Trophoblast cell (in vitro differentiated cells and primary cell): ENCODE measurements at regions not wholly inside any gene's neighbourhood (a gene's known extent, or its start where the extent isn't known, plus 50 kb on each side); places are given as distances from the start of the nearest gene placed in this dataset.

Experiments used
- DNase-seq, 2 donors: peaks; one replicate each; pipeline ENCODE4 v3.0.0-alpha.2; 2016
- H2AFZ ChIP-seq: 2 replicates; pipeline ENCODE4 v1.6.1; 2013; ENCODE audit warnings: low read length, moderate library complexity, mild to moderate bottlenecking; ENCODE audit not compliant: insufficient read depth, poor library complexity
- H2AK5ac ChIP-seq: 2 replicates; pipeline ENCODE4 v1.6.1; 2013; ENCODE audit warnings: mild to moderate bottlenecking, low read length
- H2BK120ac ChIP-seq: 2 replicates; pipeline ENCODE4 v1.6.1; 2013; ENCODE audit warnings: low read length, mild to moderate bottlenecking, moderate library complexity; ENCODE audit not compliant: insufficient read depth, poor library complexity
- H2BK12ac ChIP-seq: 2 replicates; pipeline ENCODE4 v1.6.1; 2013; ENCODE audit warnings: mild to moderate bottlenecking, low read length, moderate library complexity
- H2BK5ac ChIP-seq: 2 replicates; pipeline ENCODE4 v1.6.1; 2013; ENCODE audit warnings: low read length, low read depth, moderate library complexity, mild to moderate bottlenecking; ENCODE audit not compliant: poor library complexity
- H3K14ac ChIP-seq: 2 replicates; pipeline ENCODE4 v1.6.1; 2013; ENCODE audit warnings: mild to moderate bottlenecking, low read length
- H3K18ac ChIP-seq: 2 replicates; pipeline ENCODE4 v1.6.1; 2013; ENCODE audit warnings: mild to moderate bottlenecking, low read length
- H3K23ac ChIP-seq: 2 replicates; pipeline ENCODE4 v1.6.1; 2013; ENCODE audit warnings: low read length
- H3K27ac ChIP-seq: 2 replicates; pipeline ENCODE4 v1.5.1; 2013; ENCODE audit warnings: low read depth, mild to moderate bottlenecking, inconsistent platforms, low read length, moderate library complexity
- H3K27me3 ChIP-seq: 2 replicates; pipeline ENCODE4 v1.6.1; 2013; ENCODE audit warnings: inconsistent platforms, mild to moderate bottlenecking, low read length, moderate library complexity; ENCODE audit not compliant: insufficient read depth
- H3K36me3 ChIP-seq, 2 experiments: 1 replicate in 1 of 2; 2 replicates in 1 of 2; pipeline ENCODE4 v1.6.1; 2013; ENCODE audit warnings: low read length in 2 of 2, mild to moderate bottlenecking in 2 of 2, moderate library complexity in 1 of 2; ENCODE audit not compliant: insufficient read depth in 2 of 2, control insufficient read depth in 1 of 2
- H3K4ac ChIP-seq: 2 replicates; pipeline ENCODE4 v1.6.1; 2013; ENCODE audit warnings: low read depth, mild to moderate bottlenecking, low read length, moderate library complexity
- H3K4me1 ChIP-seq, 2 experiments: 1 replicate in 1 of 2; 2 replicates in 1 of 2; pipeline ENCODE4 v1.6.1; 2013; ENCODE audit warnings: low read length in 2 of 2, mild to moderate bottlenecking in 2 of 2, moderate library complexity in 1 of 2; ENCODE audit not compliant: insufficient read depth in 2 of 2, control insufficient read depth in 1 of 2
- H3K4me2 ChIP-seq: 2 replicates; pipeline ENCODE4 v1.6.1; 2013; ENCODE audit warnings: inconsistent platforms, mild to moderate bottlenecking, low read length, moderate library complexity
- H3K4me3 ChIP-seq: 2 replicates; pipeline ENCODE4 v1.5.1; 2013; ENCODE audit warnings: mild to moderate bottlenecking, low read depth, low read length, inconsistent platforms
- H3K79me1 ChIP-seq: one replicate; pipeline ENCODE4 v1.6.1; 2013; ENCODE audit warnings: low read length
- H3K79me2 ChIP-seq: 2 replicates; pipeline ENCODE4 v1.6.1; 2013; ENCODE audit warnings: low read length, mild to moderate bottlenecking; ENCODE audit not compliant: control insufficient read depth, insufficient read depth, poor library complexity
- H3K9ac ChIP-seq: 2 replicates; pipeline ENCODE4 v1.6.1; 2013; ENCODE audit warnings: mild to moderate bottlenecking, low read length
- H3K9me3 ChIP-seq: 2 replicates; pipeline ENCODE4 v1.6.1; 2013; ENCODE audit warnings: low read depth, mild to moderate bottlenecking, control low read depth, inconsistent platforms, low read length; ENCODE audit not compliant: insufficient read depth
- H4K12ac ChIP-seq: 2 replicates; pipeline ENCODE4 v1.6.1; 2013; ENCODE audit warnings: low read depth, mild to moderate bottlenecking, low read length, moderate library complexity
- H4K8ac ChIP-seq: 2 replicates; pipeline ENCODE4 v1.6.1; 2013; ENCODE audit warnings: low read depth, mild to moderate bottlenecking, low read length, moderate library complexity
- H4K91ac ChIP-seq: one replicate; pipeline ENCODE4 v1.6.1; 2013; ENCODE audit warnings: low read depth, mild to moderate bottlenecking, low read length, moderate library complexity
- whole genome bisulfite sequencing: extraction: QIAGEN DNeasy Blood & Tissue Kit; methylation state at CpG from one replicate; pipeline ENCODE4 v1.1.7; 2013; ENCODE audit warnings: missing lambda C conversion rate; ENCODE audit not compliant: insufficient read length, insufficient coverage; ENCODE audit errors: extremely low coverage; 5-methylcytosine and 5-hydroxymethylcytosine counted together

DNA sequence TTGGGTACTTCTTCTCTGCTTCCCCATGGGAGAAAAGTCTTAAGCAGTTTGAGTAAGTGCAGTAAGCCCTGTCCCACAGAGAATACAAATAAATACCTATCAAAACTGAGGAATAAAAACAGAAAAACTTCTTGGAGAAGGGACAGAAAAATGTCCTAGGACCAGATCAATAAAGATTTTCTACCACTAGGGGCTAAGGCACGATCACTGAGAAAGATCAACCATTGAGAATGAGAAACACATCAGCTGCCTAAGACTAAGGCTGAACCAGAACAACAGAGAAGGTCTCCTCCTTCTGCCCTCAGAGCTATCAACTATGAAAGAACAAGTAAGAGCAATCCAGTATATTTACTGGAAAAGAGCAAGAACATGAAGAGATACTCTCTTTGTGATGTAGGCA lies 763.6 kb upstream of the LRRTM1 start:
- H3K18ac ChIP-seq, result no peak overlapping the region
- no peak overlapping the region for H4K8ac ChIP-seq
- no peaks in the 10 kb centered on the region for H3K4me1 ChIP-seq
- no peak overlapping the region for H3K4me2 ChIP-seq
- no peak overlapping the region for H3K27ac ChIP-seq
- H3K79me1 ChIP-seq, result no peaks in the 10 kb centered on the region
- WGBS, result no CpG with 5 or more reads among the region's 1 CpG
- H4K12ac ChIP-seq, result no peak overlapping the region
- H3K9me3 ChIP-seq, result no peaks in the 10 kb centered on the region
- DNase-seq, result no peak
- H3K79me2 ChIP-seq, result no peaks in the 10 kb centered on the region
- H3K4me3 ChIP-seq, result no peak overlapping the region
- H3K23ac ChIP-seq, result no peak overlapping the region
- H4K91ac ChIP-seq, result no peak overlapping the region
- H3K36me3 ChIP-seq, result no peaks in the 10 kb centered on the region
- no peak overlapping the region for H3K4ac ChIP-seq
- H2BK5ac ChIP-seq, result no peak overlapping the region
- H2BK12ac ChIP-seq, result no peak overlapping the region
- no peak overlapping the region for H2BK120ac ChIP-seq
- H2AK5ac ChIP-seq, result no peak overlapping the region
- no peaks in the 10 kb centered on the region for H3K27me3 ChIP-seq
- H3K9ac ChIP-seq, result no peak overlapping the region
- H3K14ac ChIP-seq, result no peak overlapping the region
- H2AFZ ChIP-seq, result no peak overlapping the region

DNA sequence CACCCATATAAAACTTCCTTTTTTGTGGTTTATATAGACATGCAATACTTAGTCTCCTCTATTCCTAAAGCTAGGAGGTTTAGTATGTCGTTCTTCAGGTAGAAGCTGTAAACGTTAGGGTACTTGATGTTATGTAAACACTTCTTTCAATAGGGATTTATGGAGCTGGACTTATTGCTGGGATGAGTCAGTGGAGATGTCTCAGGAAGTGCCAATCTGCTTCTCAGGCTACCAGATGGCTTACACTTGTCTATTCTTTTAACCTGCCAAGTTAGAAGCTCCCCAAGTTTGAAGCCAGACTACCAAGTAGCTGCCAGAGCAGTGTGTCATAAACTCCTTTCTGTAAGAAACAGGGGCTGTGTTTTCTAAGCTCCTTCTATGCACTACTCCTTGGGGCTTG lies 756.5 kb upstream of the LRRTM1 start:
- Histone ChIP-seq H3K79me2 (no peaks in the 10 kb centered on the region), H2BK120ac (no peak overlapping the region)
- WGBS, result no CpG with 5 or more reads among the region's 2 CpGs

DNA sequence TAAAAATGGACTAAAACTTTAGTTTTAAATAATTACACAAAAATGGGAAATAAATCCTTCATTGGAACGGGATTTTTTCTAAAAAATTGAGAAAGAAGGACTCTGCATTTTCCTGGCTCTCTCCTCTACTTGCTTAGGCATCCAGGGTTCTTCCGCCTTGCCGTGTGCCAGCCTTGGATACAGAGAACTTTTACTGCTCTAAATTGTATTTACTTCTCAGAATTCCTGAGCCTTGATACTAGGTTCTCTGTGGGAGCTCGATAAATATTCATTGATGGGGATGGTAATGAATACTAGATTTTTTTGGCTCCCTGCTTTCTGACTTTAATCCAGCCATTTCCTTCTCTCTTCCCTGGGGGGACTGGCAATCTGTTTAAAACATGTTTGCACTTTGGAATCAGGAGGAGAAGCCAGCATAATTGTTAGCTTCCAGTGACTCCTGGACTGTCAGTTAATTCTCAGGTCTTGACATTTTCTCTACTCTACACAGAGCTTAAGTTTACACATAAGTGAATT lies 746.1 kb upstream of the LRRTM1 start:
- H3K27me3 ChIP-seq, result no peaks in the 10 kb centered on the region
- DNase-seq, result no peak
- no peak overlapping the region for H3K27ac ChIP-seq
- H4K12ac ChIP-seq, result no peak overlapping the region
- no peaks in the 10 kb centered on the region for H3K79me1 ChIP-seq
- no peaks in the 10 kb centered on the region for H3K36me3 ChIP-seq
- H3K4me3 ChIP-seq, result no peak overlapping the region
- H2BK12ac ChIP-seq, result no peak overlapping the region
- H2BK5ac ChIP-seq, result no peak overlapping the region
- H2BK120ac ChIP-seq, result no peak overlapping the region
- H3K23ac ChIP-seq, result no peak overlapping the region
- H4K91ac ChIP-seq, result no peak overlapping the region
- WGBS, result no CpG with 5 or more reads among the region's 4 CpGs
- H3K4ac ChIP-seq, result no peak overlapping the region
- H3K14ac ChIP-seq, result no peak overlapping the region
- no peak overlapping the region for H3K9ac ChIP-seq
- no peak overlapping the region for H4K8ac ChIP-seq
- no peak overlapping the region for H3K4me2 ChIP-seq
- no peak overlapping the region for H3K18ac ChIP-seq
- no peaks in the 10 kb centered on the region for H3K4me1 ChIP-seq
- H2AFZ ChIP-seq, result no peak overlapping the region
- H3K9me3 ChIP-seq, result no peaks in the 10 kb centered on the region
- H3K79me2 ChIP-seq, result no peaks in the 10 kb centered on the region
- no peak overlapping the region for H2AK5ac ChIP-seq

More for the DNA sequence above, 756.5 kb upstream of the LRRTM1 start:
- H3K9me3 ChIP-seq, result no peaks in the 10 kb centered on the region
- H4K91ac ChIP-seq, result no peak overlapping the region
- H3K23ac ChIP-seq, result no peak overlapping the region
- no peak for DNase-seq
- no peak overlapping the region for H3K4me3 ChIP-seq
- no peak overlapping the region for H3K9ac ChIP-seq
- no peak overlapping the region for H3K14ac ChIP-seq
- no peaks in the 10 kb centered on the region for H3K36me3 ChIP-seq
- H3K79me1 ChIP-seq, result no peaks in the 10 kb centered on the region
- no peak overlapping the region for H4K12ac ChIP-seq
- no peak overlapping the region for H3K18ac ChIP-seq
- no peak overlapping the region for H3K27ac ChIP-seq
- no peak overlapping the region for H3K4ac ChIP-seq
- no peak overlapping the region for H4K8ac ChIP-seq
- H3K4me1 ChIP-seq, result no peaks in the 10 kb centered on the region
- H3K4me2 ChIP-seq, result no peak overlapping the region
- no peaks in the 10 kb centered on the region for H3K27me3 ChIP-seq
- H2BK12ac ChIP-seq, result no peak overlapping the region
- H2AFZ ChIP-seq, result no peak overlapping the region
- H2AK5ac ChIP-seq, result no peak overlapping the region
- no peak overlapping the region for H2BK5ac ChIP-seq

DNA sequence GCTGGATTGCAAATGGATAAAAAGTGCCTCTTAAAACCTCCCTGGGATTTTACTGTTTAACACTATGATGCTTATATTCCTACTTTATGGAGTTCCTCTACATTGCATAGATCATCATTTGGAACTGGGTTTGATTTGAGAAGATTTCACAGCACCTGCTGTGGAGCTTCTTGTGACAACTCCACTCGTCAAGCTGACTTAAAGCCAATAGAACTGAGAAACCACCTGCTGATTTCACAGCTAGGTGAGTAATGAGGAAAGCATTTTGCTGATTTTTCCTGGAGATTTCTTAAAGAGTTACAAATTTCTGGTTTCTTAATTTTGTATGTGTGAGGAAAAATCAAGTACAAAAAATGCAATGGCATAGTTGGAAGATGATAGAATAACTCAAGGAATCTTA lies 739.1 kb upstream of the LRRTM1 start:
- H3K27me3 ChIP-seq, result no peaks in the 10 kb centered on the region
- H3K36me3 ChIP-seq, result no peaks in the 10 kb centered on the region

More for the DNA sequence above, 739.1 kb upstream of the LRRTM1 start:
- Histone ChIP-seq H3K23ac (no peak overlapping the region), H3K4me1 (no peaks in the 10 kb centered on the region), H3K14ac (no peak overlapping the region), H2BK5ac (no peak overlapping the region), H2BK12ac (no peak overlapping the region), H4K91ac (no peak overlapping the region), H3K9ac (no peak overlapping the region), H3K9me3 (no peaks in the 10 kb centered on the region), H3K4me3 (no peak overlapping the region), H3K79me2 (no peaks in the 10 kb centered on the region), H3K4ac (no peak overlapping the region), H3K18ac (no peak overlapping the region), H2BK120ac (no peak overlapping the region), H2AFZ (no peak overlapping the region), H4K8ac (no peak overlapping the region), H3K4me2 (no peak overlapping the region), H3K79me1 (no peaks in the 10 kb centered on the region), H4K12ac (no peak overlapping the region), H2AK5ac (no peak overlapping the region), H3K27ac (no peak overlapping the region)
- no CpG with 5 or more reads among the region's 1 CpG for WGBS
- DNase-seq, result peak in 1 of 2 donors; percentile 2
